ACC112 (cell line): ENCODE measurements at regions not wholly inside any gene's neighbourhood (a gene's known extent, or its start where the extent isn't known, plus 50 kb on each side); places are given as distances from the start of the nearest gene placed in this dataset.

Experiments
- H2AFZ ChIP-seq: fragments of 200-600 bp; sonication (generic); one replicate; pipeline ENCODE4 v1.6.0; 2017; ENCODE audit warnings: antibody characterized with exemption, low read length; ENCODE audit not compliant: unreplicated experiment
- H3K27ac ChIP-seq: fragments of 200-600 bp; sonication (generic); 2 replicates; pipeline ENCODE4 v1.5.1; 2014; ENCODE audit warnings: low read depth, mild to moderate bottlenecking, antibody characterized with exemption, low read length, moderate library complexity
- H3K27me3 ChIP-seq: fragments of 200-600 bp; sonication (generic); 2 replicates; pipeline ENCODE4 v1.6.1; 2014; ENCODE audit warnings: mild to moderate bottlenecking, antibody characterized with exemption, low read length, moderate library complexity, mixed read lengths; ENCODE audit not compliant: insufficient read depth
- H3K36me3 ChIP-seq: fragments of 200-600 bp; sonication (generic); 2 replicates; pipeline ENCODE4 v1.6.1; 2016; ENCODE audit warnings: mild to moderate bottlenecking, antibody characterized with exemption, low read length, moderate library complexity, mixed read lengths; ENCODE audit not compliant: insufficient read depth
- H3K4me1 ChIP-seq: fragments of 200-600 bp; sonication (generic); one replicate; pipeline ENCODE4 v1.6.1; 2016; ENCODE audit warnings: low read length, mixed read lengths; ENCODE audit not compliant: insufficient read depth, unreplicated experiment, control insufficient read depth
- H3K4me3 ChIP-seq: fragments of 200-600 bp; sonication (generic); 2 replicates; pipeline ENCODE4 v1.5.1; 2014; ENCODE audit warnings: mild to moderate bottlenecking, low read depth, low read length
- H3K79me2 ChIP-seq: fragments of 200-600 bp; sonication (generic); one replicate; pipeline ENCODE4 v1.6.0; 2016; ENCODE audit warnings: low read length; ENCODE audit not compliant: control insufficient read depth, unreplicated experiment, insufficient read depth

DNA sequence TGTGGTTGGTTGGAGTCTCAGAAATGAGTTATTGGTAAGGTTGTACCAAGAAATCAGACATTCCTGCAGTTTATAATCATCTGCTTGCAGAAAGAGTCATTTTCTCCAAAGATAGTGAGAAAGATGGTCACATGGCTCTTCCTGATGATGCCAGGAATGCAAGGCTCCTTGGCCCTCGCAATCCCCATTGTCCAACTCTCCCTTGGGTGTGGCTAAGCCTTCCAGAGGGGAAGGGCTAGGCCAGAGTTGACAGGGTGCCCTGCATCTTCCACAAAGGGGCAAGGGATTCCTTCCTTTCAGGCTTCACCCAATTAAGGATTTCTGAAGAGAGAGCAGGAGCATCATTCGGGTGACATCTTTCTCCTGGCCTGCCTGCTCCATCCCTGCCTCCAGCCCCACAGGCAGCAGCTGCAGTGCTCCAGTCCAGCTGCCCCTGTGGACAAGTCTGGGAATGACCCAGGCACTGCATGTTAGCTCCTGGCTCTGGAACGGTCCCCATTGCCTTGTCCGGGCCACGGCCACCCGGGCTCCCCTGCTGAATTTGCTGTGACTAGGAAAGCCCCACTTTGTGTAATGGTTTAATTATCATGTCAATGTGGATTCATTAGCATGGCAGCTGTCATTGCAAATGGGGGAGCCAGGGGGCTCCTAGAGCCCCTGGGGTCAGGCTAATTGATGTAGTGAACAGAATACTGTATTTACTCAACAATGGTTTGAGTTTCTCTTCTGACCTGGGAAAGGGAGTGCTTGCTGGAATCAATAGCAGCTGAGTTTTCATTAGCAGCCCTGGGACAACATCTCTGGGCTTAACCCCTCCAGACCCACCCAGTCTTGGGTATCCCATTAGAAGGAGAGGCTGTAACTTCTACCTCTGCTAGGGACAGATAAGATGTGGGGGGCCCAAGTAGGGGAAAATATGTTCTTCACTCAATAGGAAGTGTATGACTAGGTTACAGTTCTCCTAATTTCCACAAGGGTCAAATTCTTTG, 112.6 kb upstream of the TBX20 start:
- no peaks in the 10 kb centered on the region for H3K4me1 ChIP-seq
- no peak overlapping the region for H2AFZ ChIP-seq
- H3K27me3 ChIP-seq = no peaks in the 10 kb centered on the region
- no peaks in the 10 kb centered on the region for H3K79me2 ChIP-seq
- H3K36me3 ChIP-seq = no peaks in the 10 kb centered on the region
- no peak overlapping the region for H3K4me3 ChIP-seq
- no peak overlapping the region for H3K27ac ChIP-seq

DNA sequence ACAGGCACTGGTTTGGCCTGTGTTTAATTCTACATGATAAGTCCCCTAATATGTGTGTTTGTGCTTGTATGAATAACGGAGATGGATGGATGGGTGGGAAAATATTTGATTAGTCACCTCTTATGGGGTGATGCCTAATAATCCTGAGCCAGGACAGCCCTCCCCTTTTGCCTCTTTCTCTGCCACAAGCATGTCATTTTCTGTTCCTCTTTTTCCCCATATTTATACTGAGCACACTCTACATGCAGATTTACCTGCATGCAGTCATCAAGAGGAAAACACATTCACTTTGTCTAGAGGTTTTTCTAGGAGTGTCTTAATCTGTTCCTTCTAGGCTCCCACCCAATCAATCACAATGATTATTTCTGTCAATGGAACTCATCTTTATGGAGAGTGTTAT, 111.6 kb upstream of the TBX20 start:
- no peaks in the 10 kb centered on the region for H3K4me1 ChIP-seq
- H3K27me3 ChIP-seq = no peaks in the 10 kb centered on the region
- no peak overlapping the region for H2AFZ ChIP-seq
- H3K27ac ChIP-seq = no peak overlapping the region
- H3K4me3 ChIP-seq = no peak overlapping the region
- H3K36me3 ChIP-seq = no peaks in the 10 kb centered on the region
- H3K79me2 ChIP-seq = no peaks in the 10 kb centered on the region

DNA sequence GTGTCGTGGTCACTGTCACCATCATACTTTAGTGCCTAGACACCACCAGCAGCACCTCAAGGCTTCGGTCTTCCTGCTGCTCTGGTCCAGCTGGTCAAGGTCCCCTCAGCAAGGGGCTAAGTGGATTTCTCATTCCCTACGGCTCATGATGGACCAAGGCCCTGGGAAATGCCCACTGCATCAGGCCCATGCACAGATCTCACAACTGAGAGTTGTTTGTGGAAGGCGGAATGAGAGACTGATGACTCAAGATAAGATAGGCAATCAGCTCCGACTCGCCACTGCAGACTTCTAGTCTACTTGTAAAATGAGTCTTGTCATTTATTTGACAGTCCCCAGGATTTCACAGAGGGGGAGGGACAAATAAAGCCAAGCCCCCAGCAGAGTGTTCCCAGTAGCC, 108.4 kb upstream of the TBX20 start:
- Histone ChIP-seq H3K79me2 (no peaks in the 10 kb centered on the region), H3K4me3 (no peak overlapping the region), H2AFZ (no peak overlapping the region), H3K36me3 (no peaks in the 10 kb centered on the region), H3K4me1 (no peaks in the 10 kb centered on the region), H3K27me3 (peaks cover 7% of the 10 kb centered on the region; the same call in 1 of the 2 replicates), H3K27ac (no peak overlapping the region)

DNA sequence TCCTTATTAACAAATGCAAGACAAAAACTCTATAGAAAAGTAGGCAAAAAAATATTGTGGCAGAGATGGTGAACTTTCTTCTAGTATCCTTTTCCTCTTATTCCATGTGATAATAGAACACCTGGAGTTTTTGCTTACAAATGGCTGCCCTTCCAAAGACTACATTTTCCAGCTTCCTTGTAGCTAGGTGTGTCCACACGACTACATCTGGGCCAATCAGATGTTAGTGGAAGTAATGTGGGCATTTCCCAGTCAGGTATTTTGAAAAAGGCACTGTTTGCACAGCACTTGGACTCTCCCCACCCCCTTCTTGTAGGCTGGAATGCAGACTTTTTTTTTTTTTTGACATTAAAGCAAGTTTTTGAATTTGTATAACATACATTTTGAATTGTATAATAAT, 105.5 kb upstream of the TBX20 start:
- Histone ChIP-seq H2AFZ (no peak overlapping the region), H3K36me3 (no peaks in the 10 kb centered on the region), H3K4me1 (no peaks in the 10 kb centered on the region), H3K4me3 (no peak overlapping the region), H3K79me2 (no peaks in the 10 kb centered on the region), H3K27me3 (peaks cover 19% of the 10 kb centered on the region), H3K27ac (no peak overlapping the region)

DNA sequence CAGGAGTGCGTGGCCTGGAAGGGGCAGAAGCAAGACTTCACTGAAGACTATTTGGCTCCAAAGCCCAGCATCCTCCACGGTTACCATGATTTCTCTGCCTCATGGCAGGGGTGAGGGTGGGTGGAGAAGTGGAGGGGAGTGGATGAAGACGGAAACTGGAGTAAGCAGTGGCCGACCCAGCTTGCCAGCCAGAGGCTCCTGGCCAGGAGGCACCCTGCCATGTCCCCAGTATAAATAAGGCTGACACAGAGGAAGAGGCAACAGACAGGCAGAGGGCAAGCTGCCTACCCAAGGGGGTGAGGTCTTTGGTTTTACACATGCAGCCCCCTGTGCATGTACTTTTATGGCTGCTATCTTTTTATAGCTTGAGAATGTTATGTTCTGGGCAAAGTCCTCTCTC, 102.6 kb upstream of the TBX20 start:
- no peaks in the 10 kb centered on the region for H3K79me2 ChIP-seq
- H2AFZ ChIP-seq = no peak overlapping the region
- H3K36me3 ChIP-seq = no peaks in the 10 kb centered on the region
- peaks cover 45% of the 10 kb centered on the region for H3K27me3 ChIP-seq
- H3K27ac ChIP-seq = no peak overlapping the region
- H3K4me1 ChIP-seq = no peaks in the 10 kb centered on the region
- no peak overlapping the region for H3K4me3 ChIP-seq

DNA sequence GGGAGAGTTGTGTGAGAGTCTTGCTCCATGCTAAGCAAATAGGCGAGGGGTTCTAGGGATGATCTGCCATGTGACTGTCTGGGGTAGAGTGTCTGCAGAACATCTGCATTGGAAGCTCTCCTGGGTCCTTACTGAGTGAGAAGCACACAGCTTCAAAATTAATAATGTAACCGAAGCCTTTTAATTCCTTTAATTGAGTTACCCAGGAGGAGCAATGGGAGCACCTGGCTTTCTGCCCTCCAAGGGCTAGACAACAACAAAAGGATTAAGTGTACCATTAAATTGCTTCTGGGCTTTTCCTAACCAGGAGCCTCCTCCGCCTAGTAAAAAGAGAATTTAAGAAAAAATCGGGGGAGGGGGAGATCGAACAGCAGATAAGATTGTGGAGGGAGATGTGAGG, 102.0 kb upstream of the TBX20 start:
- Histone ChIP-seq H3K4me3 (no peak overlapping the region), H3K36me3 (no peaks in the 10 kb centered on the region), H2AFZ (no peak overlapping the region), H3K79me2 (no peaks in the 10 kb centered on the region), H3K27ac (no peak overlapping the region), H3K27me3 (peaks cover 45% of the 10 kb centered on the region), H3K4me1 (no peaks in the 10 kb centered on the region)

DNA sequence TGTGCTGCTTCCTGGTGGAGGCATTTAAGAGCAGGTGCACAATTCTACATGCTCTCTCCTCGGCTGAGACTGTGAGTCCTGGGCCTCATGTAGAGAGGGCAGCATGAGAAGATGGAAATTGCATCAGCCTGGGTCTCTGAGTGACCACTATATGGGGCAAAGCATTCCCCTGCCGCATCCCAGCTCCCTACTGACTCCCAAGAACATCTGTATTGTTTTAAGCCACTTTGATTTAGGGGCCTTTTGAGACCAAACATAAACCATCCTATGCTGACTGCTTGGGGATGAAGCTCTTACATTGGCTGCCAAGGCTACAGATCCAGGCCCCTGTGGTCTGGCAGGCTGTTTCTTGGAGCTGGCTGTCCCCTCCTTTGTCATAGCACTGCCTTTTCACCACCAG, 101.3 kb upstream of the TBX20 start:
- no peaks in the 10 kb centered on the region for H3K4me1 ChIP-seq
- no peak overlapping the region for H2AFZ ChIP-seq
- H3K27ac ChIP-seq = no peak overlapping the region
- peaks cover 45% of the 10 kb centered on the region for H3K27me3 ChIP-seq
- H3K36me3 ChIP-seq = no peaks in the 10 kb centered on the region
- no peak overlapping the region for H3K4me3 ChIP-seq
- no peaks in the 10 kb centered on the region for H3K79me2 ChIP-seq

DNA sequence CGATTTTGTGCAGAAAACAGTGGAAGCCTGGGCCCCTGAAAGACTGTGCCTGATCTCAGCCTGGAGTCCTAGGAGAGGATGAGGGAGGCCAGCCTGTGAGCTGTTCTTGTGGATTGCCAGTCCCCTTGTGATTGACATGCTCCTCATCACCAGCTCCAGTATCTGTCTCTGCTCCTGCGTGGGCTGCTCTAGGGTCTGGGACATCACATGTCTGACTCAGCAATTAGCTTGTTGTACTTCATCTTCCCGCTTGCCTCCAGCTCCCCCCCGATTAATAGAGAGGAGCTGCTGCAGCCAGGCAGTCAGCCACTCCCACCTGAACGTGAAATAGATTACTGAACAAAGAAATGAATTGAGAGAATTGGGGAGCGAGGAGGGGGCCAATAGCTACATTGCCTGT, 99.6 kb upstream of the TBX20 start:
- Histone ChIP-seq H3K36me3 (no peaks in the 10 kb centered on the region), H3K79me2 (no peaks in the 10 kb centered on the region), H3K27ac (no peak overlapping the region), H3K4me3 (no peak overlapping the region), H3K4me1 (no peaks in the 10 kb centered on the region), H2AFZ (no peak overlapping the region), H3K27me3 (peaks cover 56% of the 10 kb centered on the region)

DNA sequence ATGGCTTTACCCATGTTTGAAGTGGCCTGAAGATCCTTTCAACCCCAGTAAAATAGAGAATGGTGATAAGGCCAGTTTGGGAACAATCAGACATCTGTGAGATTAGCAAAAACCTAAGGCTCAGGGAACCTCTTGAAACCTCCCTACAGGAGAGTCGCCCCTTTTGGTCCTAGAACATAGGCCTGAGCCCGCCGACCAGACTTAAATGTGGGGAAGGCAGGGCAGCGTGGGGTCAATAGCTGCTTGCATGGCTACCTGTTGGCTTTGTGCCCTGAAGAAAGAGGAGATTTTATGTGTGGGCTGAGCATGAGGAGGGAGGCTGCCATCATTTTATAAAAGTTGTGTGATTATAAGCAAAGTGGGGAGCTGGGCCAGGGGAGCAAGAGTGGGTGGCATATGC, 97.6 kb upstream of the TBX20 start:
- peaks cover 65% of the 10 kb centered on the region for H3K27me3 ChIP-seq
- no peak overlapping the region for H2AFZ ChIP-seq
- no peak overlapping the region for H3K4me3 ChIP-seq
- no peaks in the 10 kb centered on the region for H3K4me1 ChIP-seq
- no peaks in the 10 kb centered on the region for H3K79me2 ChIP-seq
- no peak overlapping the region for H3K27ac ChIP-seq
- H3K36me3 ChIP-seq = no peaks in the 10 kb centered on the region

DNA sequence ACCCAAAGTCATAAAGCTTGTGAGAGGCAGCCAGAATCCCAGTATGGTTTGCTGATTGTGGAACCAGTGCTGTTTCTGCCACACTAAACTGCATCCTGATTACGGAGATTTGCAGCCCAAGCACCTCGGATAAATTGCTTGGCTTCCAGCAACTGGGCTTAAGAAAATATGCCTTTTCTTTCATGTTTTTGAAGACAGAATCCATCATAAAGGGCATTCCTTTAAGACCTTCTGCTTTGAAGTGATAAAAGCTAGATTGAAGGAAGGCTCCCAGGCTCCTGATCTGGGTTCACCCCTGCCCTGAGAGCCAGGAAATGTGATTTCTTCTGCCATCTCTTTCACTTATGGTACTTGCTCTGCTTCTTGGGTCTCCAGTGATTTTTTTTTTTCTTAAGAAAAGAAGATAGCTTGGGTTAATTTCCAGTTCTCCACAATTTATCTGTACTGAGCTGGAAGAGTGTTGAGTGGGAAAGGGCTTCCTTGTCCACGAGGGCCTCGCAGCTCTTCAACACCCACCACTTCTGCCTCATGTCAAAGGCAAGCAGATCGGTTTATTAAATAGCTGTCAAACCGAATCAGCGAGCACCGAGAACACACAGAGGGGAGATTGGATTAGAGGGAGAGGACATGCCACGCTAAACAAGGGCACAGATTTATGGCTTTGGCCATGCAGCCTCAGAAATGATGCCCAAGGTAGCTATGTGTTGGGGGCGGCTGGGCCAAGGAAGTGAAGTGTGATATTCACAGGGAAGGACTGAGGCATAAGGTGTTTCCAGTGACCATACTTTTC, 94.9 kb upstream of the TBX20 start:
- Histone ChIP-seq H3K27ac (no peak overlapping the region), H3K36me3 (no peaks in the 10 kb centered on the region), H3K27me3 (peaks cover 49% of the 10 kb centered on the region), H3K4me1 (no peaks in the 10 kb centered on the region), H3K4me3 (no peak overlapping the region), H2AFZ (no peak overlapping the region), H3K79me2 (no peaks in the 10 kb centered on the region)
